ENCODE measurements at regions not wholly inside any gene's neighbourhood (a gene's known extent, or its start where the extent isn't known, plus 50 kb on each side); places are given as distances from the start of the nearest gene placed in this dataset.

- Histone ChIP-seq H3K4me1 (ENCODE audit: insufficient read depth, low read length, poor library complexity, severe bottlenecking) (peaks cover 7% of the 10 kb centered on the region), H3K27ac (ENCODE audit: low read depth, low read length, poor library complexity, severe bottlenecking) (no peak overlapping the region), H3K9me3 (ENCODE audit: low read depth, low read length, poor library complexity, severe bottlenecking) (no peaks in the 10 kb centered on the region), H3K27me3 (replicated peaks; ENCODE audit: insufficient read depth, low read depth, low read length, poor library complexity) (no peaks in the 10 kb centered on the region), H3K36me3 (ENCODE audit: insufficient read depth, low read length, poor library complexity, severe bottlenecking) (no peaks in the 10 kb centered on the region), H3K4me3 (ENCODE audit: low read depth, low read length, poor library complexity, severe bottlenecking) (no peak overlapping the region)
- DNase-seq (ENCODE audit: low spot score), result no peak
- ChIA-PET POLR2A (ENCODE audit: low non-redundant PET) (no interaction called here), CTCF (no interaction called here)
- no TSS peak for BruUV-seq (replicated peaks)
- TF ChIP-seq CTCF (conservative IDR thresholded peaks at IDR 0.05; ENCODE audit: low read depth, low read length) (no peak), EZH2 (IDR thresholded peaks at IDR 0.05; ENCODE audit: borderline replicate concordance, low read depth, low read length, poor library complexity, severe bottlenecking) (no peak)
- intact Hi-C loops (cut with micrococcal nuclease; ENCODE audit: unreplicated experiment), result no loop called here
These were observed 301.6 kb downstream of the SLITRK6 start for GRCh38 chr13:85497652-85498051.

GRCh38 chr13:85492283-85492682 lies 306.9 kb downstream of the SLITRK6 start:
- H3K4me3 ChIP-seq (ENCODE audit: low read depth, low read length, poor library complexity, severe bottlenecking), result no peak overlapping the region
- H3K27ac ChIP-seq (ENCODE audit: low read depth, low read length, poor library complexity, severe bottlenecking), result no peak overlapping the region
- H3K36me3 ChIP-seq (ENCODE audit: insufficient read depth, low read length, poor library complexity, severe bottlenecking), result no peaks in the 10 kb centered on the region
- H3K27me3 ChIP-seq (replicated peaks; ENCODE audit: insufficient read depth, low read depth, low read length, poor library complexity), result no peaks in the 10 kb centered on the region
- no peaks in the 10 kb centered on the region for H3K9me3 ChIP-seq (ENCODE audit: low read depth, low read length, poor library complexity, severe bottlenecking)
- CTCF ChIA-PET, result no interaction called here
- no peak for DNase-seq (ENCODE audit: low spot score)
- intact Hi-C loops (cut with micrococcal nuclease; ENCODE audit: unreplicated experiment), result no loop called here
- no TSS peak for BruUV-seq (replicated peaks)
- H3K4me1 ChIP-seq (ENCODE audit: insufficient read depth, low read length, poor library complexity, severe bottlenecking), result no peaks in the 10 kb centered on the region
- POLR2A ChIA-PET (ENCODE audit: low non-redundant PET), result no interaction called here
- no peak for TF ChIP-seq EZH2 (IDR thresholded peaks at IDR 0.05; ENCODE audit: borderline replicate concordance, low read depth, low read length, poor library complexity, severe bottlenecking)
- TF ChIP-seq CTCF (conservative IDR thresholded peaks at IDR 0.05; ENCODE audit: low read depth, low read length), result no peak

- ChIA-PET POLR2A (ENCODE audit: low non-redundant PET) (no interaction called here), CTCF (no interaction called here)
- no peak for DNase-seq (ENCODE audit: low spot score)
- no peaks in the 10 kb centered on the region for H3K9me3 ChIP-seq (ENCODE audit: low read depth, low read length, poor library complexity, severe bottlenecking)
- no peaks in the 10 kb centered on the region for H3K27me3 ChIP-seq (replicated peaks; ENCODE audit: insufficient read depth, low read depth, low read length, poor library complexity)
- intact Hi-C loops (cut with micrococcal nuclease; ENCODE audit: unreplicated experiment), result no loop called here
- BruUV-seq (replicated peaks), result no TSS peak
- no peaks in the 10 kb centered on the region for H3K36me3 ChIP-seq (ENCODE audit: insufficient read depth, low read length, poor library complexity, severe bottlenecking)
- H3K4me3 ChIP-seq (ENCODE audit: low read depth, low read length, poor library complexity, severe bottlenecking), result no peak overlapping the region
- no peak overlapping the region for H3K27ac ChIP-seq (ENCODE audit: low read depth, low read length, poor library complexity, severe bottlenecking)
- TF ChIP-seq EZH2 (IDR thresholded peaks at IDR 0.05; ENCODE audit: borderline replicate concordance, low read depth, low read length, poor library complexity, severe bottlenecking), result no peak
- TF ChIP-seq CTCF (conservative IDR thresholded peaks at IDR 0.05; ENCODE audit: low read depth, low read length), result no peak
- H3K4me1 ChIP-seq (ENCODE audit: insufficient read depth, low read length, poor library complexity, severe bottlenecking), result no peaks in the 10 kb centered on the region
These were observed 312.6 kb downstream of the SLITRK6 start for GRCh38 chr13:85486663-85487062.
